H9 (cell line): ENCODE measurements at regions not wholly inside any gene's neighbourhood (a gene's known extent, or its start where the extent isn't known, plus 50 kb on each side); places are given as distances from the start of the nearest gene placed in this dataset.

ENCODE experiments used
- DNase-seq: peaks from one replicate; pipeline ENCODE4 v3.0.0-alpha.2; 2017
- H2AFZ ChIP-seq: one replicate; pipeline ENCODE4 v1.6.1; 2013; ENCODE audit warnings: mild to moderate bottlenecking, low read length, control low read depth, moderate library complexity
- H2AK5ac ChIP-seq: 2 replicates; pipeline ENCODE4 v1.6.1; 2013; ENCODE audit warnings: low read length, control low read depth, mixed read lengths; ENCODE audit not compliant: insufficient read length
- H2BK120ac ChIP-seq: one replicate; pipeline ENCODE4 v1.6.1; 2013; ENCODE audit warnings: low read depth, mild to moderate bottlenecking, low read length, control low read depth, inconsistent platforms; ENCODE audit not compliant: poor library complexity, severe bottlenecking
- H2BK12ac ChIP-seq: 2 replicates; pipeline ENCODE4 v1.6.1; 2013; ENCODE audit warnings: low read length, control low read depth, mixed read lengths, low read depth; ENCODE audit not compliant: insufficient read length
- H2BK15ac ChIP-seq: 2 replicates; pipeline ENCODE4 v1.6.1; 2013; ENCODE audit warnings: low read depth, low read length, control low read depth
- H2BK20ac ChIP-seq: one replicate; pipeline ENCODE4 v1.6.1; 2013; ENCODE audit warnings: low read depth, mild to moderate bottlenecking, low read length, control low read depth, inconsistent platforms; ENCODE audit not compliant: poor library complexity, severe bottlenecking
- H2BK5ac ChIP-seq: 2 replicates; pipeline ENCODE4 v1.6.1; 2013; ENCODE audit warnings: low read length, control low read depth, mixed read lengths; ENCODE audit not compliant: insufficient read length
- H3K14ac ChIP-seq: 2 replicates; pipeline ENCODE4 v1.6.1; 2013; ENCODE audit warnings: low read length, control low read depth; ENCODE audit not compliant: insufficient read depth
- H3K18ac ChIP-seq: 2 replicates; pipeline ENCODE4 v1.6.1; 2013; ENCODE audit warnings: low read depth, mild to moderate bottlenecking, mixed read lengths, low read length, control low read depth; ENCODE audit not compliant: insufficient read length
- H3K23ac ChIP-seq: 2 replicates; pipeline ENCODE4 v1.6.1; 2013; ENCODE audit warnings: low read length, control low read depth, mixed read lengths, low read depth; ENCODE audit not compliant: insufficient read length
- H3K23me2 ChIP-seq: 2 replicates; pipeline ENCODE4 v1.6.1; 2013; ENCODE audit warnings: low read depth, mild to moderate bottlenecking, mixed read lengths, low read length, control low read depth; ENCODE audit not compliant: insufficient read length, poor library complexity, severe bottlenecking
- H3K27ac ChIP-seq: 2 replicates; pipeline ENCODE4 v1.5.1; 2013; ENCODE audit warnings: low read length, control low read depth, mixed read lengths, low read depth; ENCODE audit not compliant: insufficient read length
- H3K27me3 ChIP-seq: 2 replicates; pipeline ENCODE4 v1.6.1; 2013; ENCODE audit warnings: low read length, control low read depth, inconsistent platforms; ENCODE audit not compliant: insufficient read depth
- H3K4ac ChIP-seq: 2 replicates; pipeline ENCODE4 v1.6.1; 2013; ENCODE audit warnings: low read depth, mild to moderate bottlenecking, control low read depth, inconsistent platforms, low read length, moderate library complexity
- H3K4me1 ChIP-seq: 2 replicates; pipeline ENCODE4 v1.6.1; 2013; ENCODE audit warnings: low read length, control low read depth, inconsistent platforms; ENCODE audit not compliant: insufficient read depth
- H3K4me2 ChIP-seq: 2 replicates; pipeline ENCODE4 v1.6.1; 2013; ENCODE audit warnings: low read length, control low read depth, mixed read lengths; ENCODE audit not compliant: insufficient read length, insufficient read depth
- H3K56ac ChIP-seq: 2 replicates; pipeline ENCODE4 v1.6.1; 2013; ENCODE audit warnings: low read depth, mild to moderate bottlenecking, mixed read lengths, low read length, control low read depth; ENCODE audit not compliant: insufficient read length
- H3K79me1 ChIP-seq: 2 replicates; pipeline ENCODE4 v1.6.1; 2013; ENCODE audit warnings: low read depth, mild to moderate bottlenecking, moderate library complexity, low read length, control low read depth, inconsistent platforms; ENCODE audit not compliant: insufficient read depth, poor library complexity, severe bottlenecking
- H3K79me2 ChIP-seq: 2 replicates; pipeline ENCODE4 v1.6.1; 2013; ENCODE audit warnings: low read length, control low read depth, inconsistent platforms; ENCODE audit not compliant: insufficient read depth
- H3K9ac ChIP-seq: 2 replicates; pipeline ENCODE4 v1.6.1; 2013; ENCODE audit warnings: low read length, control low read depth, mixed read lengths; ENCODE audit not compliant: insufficient read length; ENCODE audit errors: extremely low read depth
- H3K9me3 ChIP-seq: one replicate; pipeline ENCODE4 v1.6.1; 2013; ENCODE audit warnings: low read depth, low read length, inconsistent platforms; ENCODE audit not compliant: control insufficient read depth
- H3T11ph ChIP-seq: one replicate; pipeline ENCODE4 v1.6.1; 2013; ENCODE audit warnings: mild to moderate bottlenecking, low read length, control low read depth, inconsistent platforms
- H4K20me1 ChIP-seq: one replicate; pipeline ENCODE4 v1.6.1; 2013; ENCODE audit not compliant: control insufficient read depth, insufficient read length, insufficient read depth
- H4K5ac ChIP-seq: 2 replicates; pipeline ENCODE4 v1.6.1; 2013; ENCODE audit warnings: low read depth, mild to moderate bottlenecking, mixed read lengths, low read length, control low read depth; ENCODE audit not compliant: insufficient read length
- H4K8ac ChIP-seq: replicated peaks from 2 replicates; pipeline ENCODE4 v1.6.1; 2013; ENCODE audit warnings: low read length, control low read depth, mixed read lengths, low read depth; ENCODE audit not compliant: insufficient read length
- H4K91ac ChIP-seq: 2 replicates; pipeline ENCODE4 v1.6.1; 2013; ENCODE audit warnings: low read depth, mild to moderate bottlenecking, moderate library complexity, mixed read lengths, low read length, control low read depth; ENCODE audit not compliant: insufficient read length
- H3K27ac Mint-ChIP-seq, 3 experiments: 2 replicates in 2 of 3; 3 replicates in 1 of 3; pipeline ENCODE4 v1.8.0; 2020 to 2021; ENCODE audit warnings: mixed read lengths in 3 of 3, mild to moderate bottlenecking in 1 of 3, moderate library complexity in 1 of 3
- H3K27me3 Mint-ChIP-seq: 2 replicates; pipeline ENCODE4 v1.8.0; 2021; ENCODE audit warnings: low read depth, mild to moderate bottlenecking, moderate library complexity, mixed read lengths
- H3K36me3 Mint-ChIP-seq, 3 experiments: 2 replicates in 2 of 3; 3 replicates in 1 of 3; pipeline ENCODE4 v1.8.0; 2020 to 2021; ENCODE audit warnings: low read depth in 3 of 3, mixed read lengths in 3 of 3; ENCODE audit not compliant: insufficient read depth in 1 of 3
- H3K4me1 Mint-ChIP-seq, 2 experiments: 2 replicates each; pipeline ENCODE4 v1.8.0; 2020; ENCODE audit warnings: mixed read lengths in 2 of 2
- H3K4me3 Mint-ChIP-seq, 2 experiments: 2 replicates in 1 of 2; 3 replicates in 1 of 2; pipeline ENCODE4 v1.8.0; 2020 to 2021; ENCODE audit warnings: mild to moderate bottlenecking in 2 of 2, mixed read lengths in 2 of 2, moderate library complexity in 1 of 2
- H3K9me3 Mint-ChIP-seq, 2 experiments: 2 replicates in 1 of 2; 3 replicates in 1 of 2; pipeline ENCODE4 v1.8.0; 2020; ENCODE audit warnings: mild to moderate bottlenecking in 2 of 2, mixed read lengths in 2 of 2, moderate library complexity in 1 of 2
- CTCF ChIP-seq: fragments of 200-600 bp; sonication (generic); conservative IDR thresholded peaks from 3 replicates; pipeline ENCODE4 v1.8.0; 2021; ENCODE audit warnings: antibody characterized with exemption, mild to moderate bottlenecking
- WGBS: extraction: QIAGEN DNeasy Blood & Tissue Kit; methylation state at CpG from one replicate; pipeline ENCODE4 v1.1.7; 2013; ENCODE audit warnings: missing lambda C conversion rate, low lambda C conversion rate, mixed read lengths; ENCODE audit not compliant: insufficient read length; ENCODE audit errors: extremely low coverage; 5-methylcytosine and 5-hydroxymethylcytosine counted together

DNA sequence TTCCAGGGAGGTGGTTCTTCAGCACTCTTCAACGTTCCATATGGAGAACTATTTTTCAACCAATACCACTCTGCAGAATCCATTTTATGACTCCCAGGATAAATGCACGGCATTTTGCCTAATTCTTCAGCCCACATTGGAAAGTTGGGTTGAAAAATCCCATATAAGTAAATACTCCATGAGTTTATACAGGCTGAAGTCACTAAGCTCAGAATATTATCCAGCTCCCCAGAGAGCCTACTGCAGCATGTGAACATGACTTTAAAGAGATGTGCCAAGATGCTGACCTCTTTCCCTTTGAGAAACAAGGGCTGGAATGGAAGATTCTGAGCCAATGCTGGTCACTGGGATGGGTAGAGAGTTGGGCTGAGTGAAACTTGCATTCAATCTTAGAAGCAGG is 111.9 kb upstream of the SLIT3 start:
- H3K23ac ChIP-seq = no peak overlapping the region
- no peak overlapping the region for H3K9ac ChIP-seq
- H3K27ac ChIP-seq = no peak overlapping the region
- H2AK5ac ChIP-seq = no peak overlapping the region
- no peaks in the 10 kb centered on the region for H3K4me1 ChIP-seq
- H3K4me3 Mint-ChIP-seq = no peak overlapping the region
- no peak overlapping the region for H4K8ac ChIP-seq
- H3K9me3 ChIP-seq = no peaks in the 10 kb centered on the region
- no peak for TF ChIP-seq CTCF
- H3K4me2 ChIP-seq = no peak overlapping the region
- H3K27me3 Mint-ChIP-seq = peaks cover 2% of the 10 kb centered on the region; the same call in 1 of the 2 replicates
- H4K5ac ChIP-seq = no peak overlapping the region
- H2BK20ac ChIP-seq = peak overlapping the region; percentile 86
- H3T11ph ChIP-seq = no peak overlapping the region
- H2BK12ac ChIP-seq = no peak overlapping the region
- H2BK120ac ChIP-seq = no peak overlapping the region
- no peak overlapping the region for H2BK5ac ChIP-seq
- no peak overlapping the region for H3K4ac ChIP-seq
- H3K56ac ChIP-seq = no peak overlapping the region
- no peaks in the 10 kb centered on the region; a peak in 1 of 5 replicates for H3K9me3 Mint-ChIP-seq
- no peaks in the 10 kb centered on the region for H3K36me3 Mint-ChIP-seq
- H2BK15ac ChIP-seq = no peak overlapping the region
- H3K79me1 ChIP-seq = no peaks in the 10 kb centered on the region
- H3K79me2 ChIP-seq = no peaks in the 10 kb centered on the region
- WGBS = no CpG with 5 or more reads among the region's 2 CpGs
- H3K27me3 ChIP-seq = no peaks in the 10 kb centered on the region
- no peak overlapping the region for H3K27ac Mint-ChIP-seq
- H3K14ac ChIP-seq = no peak overlapping the region
- H3K18ac ChIP-seq = no peak overlapping the region
- H3K23me2 ChIP-seq = no peaks in the 10 kb centered on the region
- peaks cover 11 to 12% of the 10 kb centered on the region in 2 experiments for H3K4me1 Mint-ChIP-seq
- H4K91ac ChIP-seq = no peak overlapping the region
- H4K20me1 ChIP-seq = no peaks in the 10 kb centered on the region
- no peak overlapping the region for H2AFZ ChIP-seq
- DNase-seq = no peak
